OCI-LY7 (cell line): ENCODE measurements at regions not wholly inside any gene's neighbourhood (a gene's known extent, or its start where the extent isn't known, plus 50 kb on each side); places are given as distances from the start of the nearest gene placed in this dataset.
A peak's percentile ranks its signal among the peaks of the same experiment; 100 is the strongest.

Experiments used
- EZH2phosphoT487 ChIP-seq: fragments of 200-600 bp; sonication (generic); IDR thresholded peaks from 2 replicates; pipeline ENCODE4 v1.6.1; 2018; ENCODE audit warnings: low read depth, borderline replicate concordance, mild to moderate bottlenecking, mixed run types, antibody characterized with exemption, low read length, moderate library complexity, mixed read lengths
- TF ChIP-seq, protein P1 (sequence below): fragments of 200-600 bp; sonication (generic); conservative IDR thresholded peaks from 2 replicates; pipeline ENCODE4 v1.5.1; 2014; ENCODE audit warnings: mild to moderate bottlenecking, antibody characterized with exemption, low read length, moderate library complexity, mixed read lengths

DNA sequence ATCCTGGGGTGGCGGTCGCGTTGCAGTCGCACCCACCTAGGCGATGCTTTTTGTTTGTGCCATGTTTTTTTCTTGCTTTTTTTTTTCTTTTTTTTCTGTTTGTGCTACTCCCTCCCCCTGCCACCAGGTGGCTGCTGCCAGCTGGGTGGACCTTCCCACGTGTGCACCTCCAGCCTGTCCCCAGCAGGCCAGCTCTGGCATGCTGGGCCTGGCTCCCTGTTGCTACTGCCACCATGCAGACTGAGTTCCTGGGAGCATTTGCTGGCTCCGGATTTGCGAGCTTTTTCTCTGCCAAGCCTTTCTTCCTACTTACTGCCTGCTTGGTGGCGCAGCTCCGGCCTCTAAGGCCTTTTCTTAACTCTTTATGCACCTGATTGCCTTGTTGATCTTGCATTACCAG lies 161.2 kb upstream of the WDFY3 start:
- TF ChIP-seq, protein P1, sequence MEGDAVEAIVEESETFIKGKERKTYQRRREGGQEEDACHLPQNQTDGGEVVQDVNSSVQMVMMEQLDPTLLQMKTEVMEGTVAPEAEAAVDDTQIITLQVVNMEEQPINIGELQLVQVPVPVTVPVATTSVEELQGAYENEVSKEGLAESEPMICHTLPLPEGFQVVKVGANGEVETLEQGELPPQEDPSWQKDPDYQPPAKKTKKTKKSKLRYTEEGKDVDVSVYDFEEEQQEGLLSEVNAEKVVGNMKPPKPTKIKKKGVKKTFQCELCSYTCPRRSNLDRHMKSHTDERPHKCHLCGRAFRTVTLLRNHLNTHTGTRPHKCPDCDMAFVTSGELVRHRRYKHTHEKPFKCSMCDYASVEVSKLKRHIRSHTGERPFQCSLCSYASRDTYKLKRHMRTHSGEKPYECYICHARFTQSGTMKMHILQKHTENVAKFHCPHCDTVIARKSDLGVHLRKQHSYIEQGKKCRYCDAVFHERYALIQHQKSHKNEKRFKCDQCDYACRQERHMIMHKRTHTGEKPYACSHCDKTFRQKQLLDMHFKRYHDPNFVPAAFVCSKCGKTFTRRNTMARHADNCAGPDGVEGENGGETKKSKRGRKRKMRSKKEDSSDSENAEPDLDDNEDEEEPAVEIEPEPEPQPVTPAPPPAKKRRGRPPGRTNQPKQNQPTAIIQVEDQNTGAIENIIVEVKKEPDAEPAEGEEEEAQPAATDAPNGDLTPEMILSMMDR = peak; percentile 73
- no peak for TF ChIP-seq EZH2phosphoT487
